Astrocyte (in vitro differentiated cells and primary cell): ENCODE measurements at regions not wholly inside any gene's neighbourhood (a gene's known extent, or its start where the extent isn't known, plus 50 kb on each side); places are given as distances from the start of the nearest gene placed in this dataset.
"Not testable (repeated sequence)": the region's sequence is repeated elsewhere in the genome, so short reads cannot be mapped to it uniquely, and the experiment has no call there.

Experiments used
- DNase-seq: peaks from one replicate; pipeline ENCODE4 v3.0.0-alpha.2; 2010; ENCODE audit warnings: low read depth
- FAIRE-seq: peaks from 2 replicates; lab custom pipeline; 2011; peaks lifted over from hg19 to GRCh38; lab: Jason Lieb, UNC
- H2AFZ ChIP-seq: 2 replicates; pipeline ENCODE4 v1.6.0; 2012; ENCODE audit warnings: low read depth, low read length, inconsistent platforms
- H3K27ac ChIP-seq: 2 replicates; pipeline ENCODE4 v1.5.1; 2011; ENCODE audit warnings: low read depth, low read length, inconsistent platforms
- H3K27me3 ChIP-seq: 2 replicates; pipeline ENCODE4 v1.6.0; 2011; ENCODE audit warnings: low read length, inconsistent platforms; ENCODE audit not compliant: insufficient read depth
- H3K36me3 ChIP-seq: 2 replicates; pipeline ENCODE4 v1.5.1; 2011; ENCODE audit warnings: low read length, inconsistent platforms; ENCODE audit not compliant: insufficient read depth
- H3K4me1 ChIP-seq: 2 replicates; pipeline ENCODE4 v1.5.1; 2011; ENCODE audit warnings: low read length, inconsistent platforms; ENCODE audit not compliant: insufficient read depth
- H3K4me2 ChIP-seq: 2 replicates; pipeline ENCODE4 v1.6.0; 2012; ENCODE audit warnings: low read length, inconsistent platforms
- H3K4me3 ChIP-seq: 2 replicates; pipeline ENCODE4 v1.5.1; 2011; ENCODE audit warnings: low read depth, mild to moderate bottlenecking, low read length, inconsistent platforms; ENCODE audit not compliant: insufficient read depth
- H3K79me2 ChIP-seq: 2 replicates; pipeline ENCODE4 v1.6.0; 2012; ENCODE audit warnings: mild to moderate bottlenecking, low read length, inconsistent platforms; ENCODE audit not compliant: insufficient read depth
- H3K9ac ChIP-seq: 2 replicates; pipeline ENCODE4 v1.6.0; 2012; ENCODE audit warnings: mild to moderate bottlenecking, low read length, inconsistent platforms
- H3K9me3 ChIP-seq: 2 replicates; pipeline ENCODE4 v1.5.1; 2012; ENCODE audit warnings: low read depth, mild to moderate bottlenecking, low read length, inconsistent platforms; ENCODE audit not compliant: insufficient read depth
- H4K20me1 ChIP-seq: 2 replicates; pipeline ENCODE4 v1.6.0; 2012; ENCODE audit warnings: low read length, inconsistent platforms; ENCODE audit not compliant: insufficient read depth
- H3K27ac Mint-ChIP-seq: one replicate; pipeline ENCODE4 v1.8.0; 2021; ENCODE audit warnings: mild to moderate bottlenecking, mixed read lengths; ENCODE audit not compliant: unreplicated experiment
- H3K27me3 Mint-ChIP-seq: one replicate; pipeline ENCODE4 v1.8.0; 2021; ENCODE audit warnings: low read depth, mixed read lengths; ENCODE audit not compliant: unreplicated experiment
- H3K36me3 Mint-ChIP-seq: one replicate; pipeline ENCODE4 v1.8.0; 2021; ENCODE audit warnings: low read depth, mixed read lengths; ENCODE audit not compliant: unreplicated experiment
- H3K4me1 Mint-ChIP-seq: one replicate; pipeline ENCODE4 v1.8.0; 2021; ENCODE audit warnings: low read depth, mixed read lengths; ENCODE audit not compliant: unreplicated experiment
- H3K4me3 Mint-ChIP-seq: one replicate; pipeline ENCODE4 v1.8.0; 2021; ENCODE audit warnings: mild to moderate bottlenecking, moderate library complexity, mixed read lengths; ENCODE audit not compliant: unreplicated experiment
- H3K9me3 Mint-ChIP-seq: one replicate; pipeline ENCODE4 v1.8.0; 2021; ENCODE audit warnings: mild to moderate bottlenecking, mixed read lengths; ENCODE audit not compliant: unreplicated experiment
- EZH2 ChIP-seq: IDR thresholded peaks from 2 replicates; pipeline ENCODE4 v1.6.1; 2012; ENCODE audit warnings: mild to moderate bottlenecking, low read length, inconsistent platforms; ENCODE audit not compliant: insufficient read depth
- TF ChIP-seq, protein P1 (sequence below): IDR thresholded peaks from 2 replicates; pipeline ENCODE4 v1.5.1; 2011; ENCODE audit warnings: low read depth, mild to moderate bottlenecking, inconsistent platforms, low read length, moderate library complexity; ENCODE audit not compliant: insufficient read depth

DNA sequence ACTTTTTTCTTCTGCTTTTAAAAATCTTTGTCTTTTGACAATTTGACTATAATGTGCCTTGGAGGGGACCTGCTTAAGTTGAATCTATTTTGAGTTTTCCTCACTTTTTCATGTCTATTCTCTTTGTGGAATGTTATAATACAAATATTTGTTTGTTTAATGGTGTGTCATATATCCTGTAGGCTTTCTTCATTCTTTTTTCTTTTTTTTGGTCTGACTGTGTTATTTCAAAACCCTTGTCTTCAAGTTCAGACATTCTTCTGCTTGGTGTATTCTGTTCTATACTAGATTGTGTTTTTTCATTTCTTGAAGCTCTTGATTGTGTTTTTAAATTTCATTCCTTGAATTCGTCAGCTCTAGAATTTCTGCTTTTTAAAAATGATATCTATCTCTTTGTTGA, 228.2 kb downstream of the STK31 start:
- no peak overlapping the region for H2AFZ ChIP-seq
- H3K4me2 ChIP-seq, result no peak overlapping the region
- TF ChIP-seq, protein P1, sequence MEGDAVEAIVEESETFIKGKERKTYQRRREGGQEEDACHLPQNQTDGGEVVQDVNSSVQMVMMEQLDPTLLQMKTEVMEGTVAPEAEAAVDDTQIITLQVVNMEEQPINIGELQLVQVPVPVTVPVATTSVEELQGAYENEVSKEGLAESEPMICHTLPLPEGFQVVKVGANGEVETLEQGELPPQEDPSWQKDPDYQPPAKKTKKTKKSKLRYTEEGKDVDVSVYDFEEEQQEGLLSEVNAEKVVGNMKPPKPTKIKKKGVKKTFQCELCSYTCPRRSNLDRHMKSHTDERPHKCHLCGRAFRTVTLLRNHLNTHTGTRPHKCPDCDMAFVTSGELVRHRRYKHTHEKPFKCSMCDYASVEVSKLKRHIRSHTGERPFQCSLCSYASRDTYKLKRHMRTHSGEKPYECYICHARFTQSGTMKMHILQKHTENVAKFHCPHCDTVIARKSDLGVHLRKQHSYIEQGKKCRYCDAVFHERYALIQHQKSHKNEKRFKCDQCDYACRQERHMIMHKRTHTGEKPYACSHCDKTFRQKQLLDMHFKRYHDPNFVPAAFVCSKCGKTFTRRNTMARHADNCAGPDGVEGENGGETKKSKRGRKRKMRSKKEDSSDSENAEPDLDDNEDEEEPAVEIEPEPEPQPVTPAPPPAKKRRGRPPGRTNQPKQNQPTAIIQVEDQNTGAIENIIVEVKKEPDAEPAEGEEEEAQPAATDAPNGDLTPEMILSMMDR, result no peak
- no peak for TF ChIP-seq EZH2
- H4K20me1 ChIP-seq, result no peaks in the 10 kb centered on the region
- no peaks in the 10 kb centered on the region for H3K79me2 ChIP-seq
- Mint-ChIP-seq H3K4me3 (no peak overlapping the region), H3K36me3 (no peaks in the 10 kb centered on the region), H3K27me3 (peaks cover 2% of the 10 kb centered on the region), H3K27ac (no peak overlapping the region), H3K9me3 (peaks cover 2% of the 10 kb centered on the region), H3K4me1 (no peaks in the 10 kb centered on the region)
- no peak overlapping the region for H3K27ac ChIP-seq
- no peaks in the 10 kb centered on the region for H3K4me1 ChIP-seq
- H3K36me3 ChIP-seq, result no peaks in the 10 kb centered on the region
- H3K4me3 ChIP-seq, result no peak overlapping the region
- no peak for DNase-seq
- no peaks in the 10 kb centered on the region for H3K9me3 ChIP-seq
- no peak for FAIRE-seq
- H3K9ac ChIP-seq, result no peak overlapping the region
- H3K27me3 ChIP-seq, result peaks cover 4% of the 10 kb centered on the region

DNA sequence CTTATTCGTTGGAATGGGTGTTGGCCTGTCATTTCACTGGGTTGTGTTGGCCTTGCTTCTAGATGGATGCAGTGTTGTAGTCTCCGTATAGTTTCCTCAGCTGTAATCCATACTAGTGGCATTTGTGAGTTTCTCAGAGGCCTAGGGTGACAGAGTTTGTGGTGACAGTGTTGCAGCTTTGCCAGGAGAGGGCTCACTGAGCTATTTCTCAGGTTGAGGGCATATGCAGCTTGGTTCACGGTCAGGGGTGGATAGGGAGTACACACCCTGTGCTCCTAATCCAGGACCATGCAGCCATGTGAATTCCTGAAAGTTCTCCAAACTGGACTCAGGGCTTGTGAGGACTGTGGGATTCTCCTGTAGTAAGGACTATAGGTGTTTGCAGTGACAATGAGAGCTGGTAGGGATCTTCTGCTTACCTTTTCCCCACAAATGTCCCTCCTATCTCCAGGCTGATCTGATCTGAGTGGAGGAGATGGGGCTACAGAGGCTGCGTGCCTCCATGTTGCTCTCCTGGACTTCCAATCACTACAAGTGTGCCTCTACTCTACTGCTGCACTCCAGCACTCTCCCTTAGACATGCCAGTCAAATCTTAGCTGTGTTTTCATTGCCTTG, 229.0 kb downstream of the STK31 start:
- Histone ChIP-seq H3K36me3 (no peaks in the 10 kb centered on the region), H3K4me1 (no peaks in the 10 kb centered on the region), H3K4me3 (no peak overlapping the region), H3K27me3 (peaks cover 4% of the 10 kb centered on the region), H3K9me3 (no peaks in the 10 kb centered on the region), H4K20me1 (no peaks in the 10 kb centered on the region), H3K4me2 (no peak overlapping the region), H3K27ac (no peak overlapping the region), H3K9ac (no peak overlapping the region), H3K79me2 (no peaks in the 10 kb centered on the region), H2AFZ (no peak overlapping the region)
- peak; percentile 10 for DNase-seq
- H3K9me3 Mint-ChIP-seq, result peaks cover 2% of the 10 kb centered on the region
- H3K27ac Mint-ChIP-seq, result no peak overlapping the region
- no peaks in the 10 kb centered on the region for H3K4me1 Mint-ChIP-seq
- FAIRE-seq, result no peak
- no peak for TF ChIP-seq EZH2
- TF ChIP-seq, protein P1, result peak; percentile 30
- H3K36me3 Mint-ChIP-seq, result no peaks in the 10 kb centered on the region
- H3K4me3 Mint-ChIP-seq, result no peak overlapping the region
- H3K27me3 Mint-ChIP-seq, result peaks cover 2% of the 10 kb centered on the region

DNA sequence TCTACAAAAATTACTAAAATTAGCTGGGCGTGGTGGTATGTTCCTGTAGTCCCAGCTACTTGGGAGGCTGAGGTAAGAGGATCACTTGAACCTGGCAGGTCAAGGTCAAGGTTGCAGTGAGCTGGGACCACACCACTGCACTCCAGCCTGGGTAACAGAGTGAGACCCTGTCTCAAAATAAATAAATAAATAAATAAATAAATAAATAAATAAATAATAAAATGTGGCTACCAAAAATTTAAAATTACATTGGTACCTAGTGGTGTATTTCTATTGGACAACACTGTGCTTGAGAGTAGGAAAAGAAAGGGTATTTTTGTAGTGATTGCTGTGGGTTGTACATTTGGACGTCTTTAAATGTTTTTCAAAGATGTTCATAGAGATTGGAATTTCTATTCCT, 229.7 kb downstream of the STK31 start:
- H2AFZ ChIP-seq, H3K4me1 Mint-ChIP-seq, H3K27ac ChIP-seq, H3K9me3 ChIP-seq, H3K4me3 Mint-ChIP-seq, H3K27me3 Mint-ChIP-seq, H3K4me2 ChIP-seq, H3K9me3 Mint-ChIP-seq, H3K79me2 ChIP-seq, H3K4me3 ChIP-seq, H3K9ac ChIP-seq, H3K36me3 Mint-ChIP-seq, FAIRE-seq, H3K4me1 ChIP-seq, H3K27ac Mint-ChIP-seq, H4K20me1 ChIP-seq, H3K27me3 ChIP-seq, H3K36me3 ChIP-seq, DNase-seq: not testable (repeated sequence)
